PC-3 (cell line): ENCODE measurements at regions not wholly inside any gene's neighbourhood (a gene's known extent, or its start where the extent isn't known, plus 50 kb on each side); places are given as distances from the start of the nearest gene placed in this dataset.

Experiments
- EZH2 ChIP-seq: fragments of 300-600 bp; sonication (generic); IDR thresholded peaks from one replicate; pipeline ENCODE4 v1.6.1; 2017; ENCODE audit warnings: antibody characterized with exemption, mild to moderate bottlenecking, low read length; ENCODE audit not compliant: unreplicated experiment
- EZH2phosphoT487 ChIP-seq: fragments of 300-600 bp; sonication (generic); IDR thresholded peaks from 2 replicates; pipeline ENCODE4 v1.6.1; 2018; ENCODE audit warnings: mild to moderate bottlenecking, antibody characterized with exemption, low read length, borderline replicate concordance
- TF ChIP-seq, protein P1 (sequence below): fragments of 300-600 bp; sonication (generic); conservative IDR thresholded peaks from 2 replicates; pipeline ENCODE4 v1.5.1; 2017; ENCODE audit warnings: antibody characterized with exemption, low read depth, mild to moderate bottlenecking, low read length

DNA sequence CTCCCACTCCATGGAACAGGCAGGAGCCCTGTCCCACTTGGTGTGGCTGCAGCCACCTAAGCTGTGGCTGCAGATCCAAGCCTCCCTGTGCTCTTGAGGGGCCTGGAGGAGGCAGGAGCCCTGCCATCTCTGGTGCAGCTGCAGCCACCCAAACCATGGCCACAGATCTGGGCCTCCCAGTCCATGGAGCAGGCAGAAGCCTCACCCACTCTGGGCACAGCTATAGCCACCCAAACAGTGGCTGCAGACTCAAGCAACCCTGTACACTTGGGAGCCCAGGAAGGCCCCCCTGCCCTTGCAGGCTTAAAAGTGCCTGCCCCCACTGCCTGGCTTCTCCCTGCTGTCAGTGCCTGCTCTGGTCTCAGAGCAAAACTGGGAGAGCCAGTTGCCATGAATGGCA is 320.3 kb downstream of the RFPL4B start:
- TF ChIP-seq, protein P1, sequence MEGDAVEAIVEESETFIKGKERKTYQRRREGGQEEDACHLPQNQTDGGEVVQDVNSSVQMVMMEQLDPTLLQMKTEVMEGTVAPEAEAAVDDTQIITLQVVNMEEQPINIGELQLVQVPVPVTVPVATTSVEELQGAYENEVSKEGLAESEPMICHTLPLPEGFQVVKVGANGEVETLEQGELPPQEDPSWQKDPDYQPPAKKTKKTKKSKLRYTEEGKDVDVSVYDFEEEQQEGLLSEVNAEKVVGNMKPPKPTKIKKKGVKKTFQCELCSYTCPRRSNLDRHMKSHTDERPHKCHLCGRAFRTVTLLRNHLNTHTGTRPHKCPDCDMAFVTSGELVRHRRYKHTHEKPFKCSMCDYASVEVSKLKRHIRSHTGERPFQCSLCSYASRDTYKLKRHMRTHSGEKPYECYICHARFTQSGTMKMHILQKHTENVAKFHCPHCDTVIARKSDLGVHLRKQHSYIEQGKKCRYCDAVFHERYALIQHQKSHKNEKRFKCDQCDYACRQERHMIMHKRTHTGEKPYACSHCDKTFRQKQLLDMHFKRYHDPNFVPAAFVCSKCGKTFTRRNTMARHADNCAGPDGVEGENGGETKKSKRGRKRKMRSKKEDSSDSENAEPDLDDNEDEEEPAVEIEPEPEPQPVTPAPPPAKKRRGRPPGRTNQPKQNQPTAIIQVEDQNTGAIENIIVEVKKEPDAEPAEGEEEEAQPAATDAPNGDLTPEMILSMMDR, result no peak
- no peak for TF ChIP-seq EZH2
- no peak for TF ChIP-seq EZH2phosphoT487
